ENCODE measurements at regions not wholly inside any gene's neighbourhood (a gene's known extent, or its start where the extent isn't known, plus 50 kb on each side); places are given as distances from the start of the nearest gene placed in this dataset.

DNA sequence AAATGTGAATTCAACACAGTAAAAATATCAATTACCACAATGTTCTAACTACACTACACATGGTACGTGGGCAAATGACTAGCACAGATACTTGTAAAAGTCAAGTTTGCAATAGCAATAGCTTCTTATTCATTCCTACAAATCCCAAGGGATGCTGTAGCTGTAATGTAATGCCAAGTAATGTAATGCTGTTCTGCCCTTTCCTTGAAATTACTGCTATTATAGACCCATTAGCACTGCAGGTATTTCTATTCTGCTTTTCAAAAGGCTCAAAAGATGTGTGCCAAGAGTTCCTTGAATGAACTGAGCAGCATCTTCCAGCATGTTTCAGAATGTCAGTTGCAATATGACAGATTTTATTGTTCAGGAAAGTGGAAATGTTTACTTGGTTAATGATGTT, 129.9 kb upstream of the BANK1 start:
- TF ChIP-seq EP300 (IDR thresholded peaks at IDR 0.05; ENCODE audit: low read depth), result no peak
- no peak for TF ChIP-seq POLR2AphosphoS5 (IDR thresholded peaks at IDR 0.05)
- TF ChIP-seq POLR2A (IDR thresholded peaks at IDR 0.05), result no peak
- TF ChIP-seq CTCF (IDR thresholded peaks at IDR 0.05), result no peak

Data from transverse colon (tissue), 4 donors.